Fibroblast of pulmonary artery (primary cell): ENCODE measurements at regions not wholly inside any gene's neighbourhood (a gene's known extent, or its start where the extent isn't known, plus 50 kb on each side); places are given as distances from the start of the nearest gene placed in this dataset.

Experiments used
- DNase-seq: peaks from one replicate; pipeline ENCODE4 v3.0.0-alpha.2; 2010; ENCODE audit warnings: low read depth
- H3K4me3 ChIP-seq: replicated peaks from 2 replicates; pipeline ENCODE4 v1.5.1; 2011; ENCODE audit warnings: low read depth, mild to moderate bottlenecking, control low read depth, low read length, moderate library complexity
- CTCF ChIP-seq: IDR thresholded peaks from 2 replicates; pipeline ENCODE4 v1.5.1; 2011; ENCODE audit warnings: mild to moderate bottlenecking, control low read depth, low read length, inconsistent platforms; ENCODE audit errors: missing control alignments

- no peak for TF ChIP-seq CTCF
Observed at GRCh38 chr6:91465393-91465792, 878.5 kb upstream of the MAP3K7 start.

GRCh38 chr6:91464718-91465117 is 877.8 kb upstream of the MAP3K7 start:
- H3K4me3 ChIP-seq, result no peak overlapping the region
- no peak for TF ChIP-seq CTCF
- no peak for DNase-seq

More at GRCh38 chr6:91465393-91465792, 878.5 kb upstream of the MAP3K7 start:
- no peak for DNase-seq
- no peak overlapping the region for H3K4me3 ChIP-seq

GRCh38 chr6:91464201-91464600 is 877.3 kb upstream of the MAP3K7 start:
- no peak for DNase-seq
- H3K4me3 ChIP-seq, result no peak overlapping the region
- no peak for TF ChIP-seq CTCF

GRCh38 chr6:91462241-91462640 is 875.4 kb upstream of the MAP3K7 start:
- no peak overlapping the region for H3K4me3 ChIP-seq
- TF ChIP-seq CTCF, result no peak
- no peak for DNase-seq

GRCh38 chr6:91453224-91453878 is 866.5 kb upstream of the MAP3K7 start:
- H3K4me3 ChIP-seq, result no peak overlapping the region
- no peak for DNase-seq
- TF ChIP-seq CTCF, result no peak

- no peak for DNase-seq
Observed at GRCh38 chr6:91449539-91449938, 862.7 kb upstream of the MAP3K7 start.

More at GRCh38 chr6:91449539-91449938, 862.7 kb upstream of the MAP3K7 start:
- no peak for TF ChIP-seq CTCF
- no peak overlapping the region for H3K4me3 ChIP-seq
